Liver (tissue), 8 donors: ENCODE measurements at regions not wholly inside any gene's neighbourhood (a gene's known extent, or its start where the extent isn't known, plus 50 kb on each side); places are given as distances from the start of the nearest gene placed in this dataset.

Experiments used
- DNase-seq: peaks from one replicate; pipeline ENCODE4 v3.0.0-alpha.2; 2017; ENCODE audit warnings: low spot score
- H3K27ac ChIP-seq, 2 donors: one replicate each; pipeline ENCODE4 v1.7.0; 2013; ENCODE audit warnings: inconsistent platforms in 2 of 2, low read length in 2 of 2, control low read depth in 1 of 2, low read depth in 1 of 2, mild to moderate bottlenecking in 1 of 2
- H3K27me3 ChIP-seq, 4 donors: one replicate each; pipeline versions ENCODE4 v1.6.1 to v1.7.0; 2013; ENCODE audit warnings: low read length in 3 of 4, inconsistent platforms in 1 of 4, mild to moderate bottlenecking in 1 of 4, moderate library complexity in 1 of 4; ENCODE audit not compliant: control insufficient read depth in 4 of 4, insufficient read depth in 4 of 4
- H3K36me3 ChIP-seq, 4 donors: one replicate each; pipeline versions ENCODE4 v1.6.1 to v1.7.0; 2013; ENCODE audit warnings: low read length in 3 of 4, mild to moderate bottlenecking in 3 of 4, low read depth in 1 of 4, moderate library complexity in 1 of 4; ENCODE audit not compliant: control insufficient read depth in 4 of 4, insufficient read depth in 3 of 4
- H3K4me1 ChIP-seq, 4 donors: one replicate each; pipeline versions ENCODE4 v1.6.1 to v1.7.0; 2013; ENCODE audit warnings: low read length in 3 of 4, mild to moderate bottlenecking in 3 of 4, moderate library complexity in 1 of 4; ENCODE audit not compliant: control insufficient read depth in 4 of 4, insufficient read depth in 4 of 4
- H3K4me3 ChIP-seq, 3 donors: one replicate each; pipeline versions ENCODE4 v1.6.1 to v1.7.0; 2013; ENCODE audit warnings: low read length in 3 of 3, control low read depth in 1 of 3, low read depth in 1 of 3, mild to moderate bottlenecking in 1 of 3
- H3K9ac ChIP-seq, 2 donors: one replicate each; pipeline ENCODE4 v1.7.0; 2013; ENCODE audit warnings: low read length in 2 of 2, mild to moderate bottlenecking in 2 of 2, moderate library complexity in 2 of 2, control low read depth in 1 of 2, low read depth in 1 of 2
- H3K9me3 ChIP-seq, 4 donors: one replicate each; pipeline versions ENCODE4 v1.6.1 to v1.7.0; 2013; ENCODE audit warnings: low read length in 3 of 4; ENCODE audit not compliant: control insufficient read depth in 4 of 4
- FOXA2 ChIP-seq: IDR thresholded peaks from 2 replicates; pipeline ENCODE4 v1.6.1; 2016; ENCODE audit warnings: antibody characterized with exemption
- HNF4A ChIP-seq, 2 donors: conservative IDR thresholded peaks; 2 replicates each; pipeline ENCODE4 v1.6.1; 2016; ENCODE audit warnings: antibody characterized with exemption in 2 of 2, mild to moderate bottlenecking in 2 of 2
- HNF4G ChIP-seq: IDR thresholded peaks from 2 replicates; pipeline ENCODE4 v1.6.1; 2016; ENCODE audit warnings: antibody characterized with exemption
- MAX ChIP-seq: IDR thresholded peaks from 2 replicates; pipeline ENCODE4 v1.6.1; 2016; ENCODE audit warnings: antibody characterized with exemption
- NR2F2 ChIP-seq: IDR thresholded peaks from 2 replicates; pipeline ENCODE4 v1.6.1; 2016; ENCODE audit warnings: antibody characterized with exemption
- RAD21 ChIP-seq, 2 donors: IDR thresholded peaks; 2 replicates each; pipeline ENCODE4 v1.6.1; 2016; ENCODE audit warnings: antibody characterized with exemption in 2 of 2, mild to moderate bottlenecking in 2 of 2
- REST ChIP-seq: IDR thresholded peaks from 2 replicates; pipeline ENCODE4 v1.6.1; 2016; ENCODE audit warnings: antibody characterized with exemption, mild to moderate bottlenecking
- SP1 ChIP-seq: IDR thresholded peaks from 2 replicates; pipeline ENCODE4 v1.6.1; 2018; ENCODE audit warnings: antibody characterized with exemption, mild to moderate bottlenecking
- TAF1 ChIP-seq: conservative IDR thresholded peaks from 2 replicates; pipeline ENCODE4 v1.6.1; 2016; ENCODE audit warnings: antibody characterized with exemption, mild to moderate bottlenecking
- YY1 ChIP-seq: IDR thresholded peaks from 2 replicates; pipeline ENCODE4 v1.6.1; 2016; ENCODE audit warnings: antibody characterized with exemption, mild to moderate bottlenecking
- WGBS: extraction: QIAGEN DNeasy Blood & Tissue Kit; methylation state at CpG from one replicate; pipeline ENCODE4 v1.1.7; 2013; 5-methylcytosine and 5-hydroxymethylcytosine counted together
- TF ChIP-seq, protein P1 (sequence below): fragments of 150-350 bp; IDR thresholded peaks from 2 replicates; pipeline ENCODE4 v1.5.1; 2017; ENCODE audit warnings: improper control_type of control experiment, low read depth, low read length; ENCODE audit not compliant: missing input control
- TF ChIP-seq, protein P2 (sequence below): IDR thresholded peaks from 2 replicates; pipeline ENCODE4 v1.6.1; 2016; ENCODE audit warnings: antibody characterized with exemption
- TF ChIP-seq, protein P3 (sequence below): IDR thresholded peaks from 2 replicates; pipeline ENCODE4 v1.6.1; 2016; ENCODE audit warnings: antibody characterized with exemption
- donor health status: healthy.
- donor health status: healthy.
- donor health status: healthy.
- donor health status: healthy.
- donor health status: healthy.

GRCh38 chr13:111472559-111473460 lies 152.4 kb downstream of the TEX29 start:
- H3K9me3 ChIP-seq, result no peaks in the 10 kb centered on the region
- H3K36me3 ChIP-seq, result no peaks in the 10 kb centered on the region
- TF ChIP-seq YY1 (no peak), TAF1 (no peak), HNF4A (conservative IDR thresholded peaks at IDR 0.05) (no peak), RAD21 (IDR thresholded peaks at IDR 0.05) (no peak), MAX (no peak), REST (no peak), SP1 (no peak)
- TF ChIP-seq, protein P1, sequence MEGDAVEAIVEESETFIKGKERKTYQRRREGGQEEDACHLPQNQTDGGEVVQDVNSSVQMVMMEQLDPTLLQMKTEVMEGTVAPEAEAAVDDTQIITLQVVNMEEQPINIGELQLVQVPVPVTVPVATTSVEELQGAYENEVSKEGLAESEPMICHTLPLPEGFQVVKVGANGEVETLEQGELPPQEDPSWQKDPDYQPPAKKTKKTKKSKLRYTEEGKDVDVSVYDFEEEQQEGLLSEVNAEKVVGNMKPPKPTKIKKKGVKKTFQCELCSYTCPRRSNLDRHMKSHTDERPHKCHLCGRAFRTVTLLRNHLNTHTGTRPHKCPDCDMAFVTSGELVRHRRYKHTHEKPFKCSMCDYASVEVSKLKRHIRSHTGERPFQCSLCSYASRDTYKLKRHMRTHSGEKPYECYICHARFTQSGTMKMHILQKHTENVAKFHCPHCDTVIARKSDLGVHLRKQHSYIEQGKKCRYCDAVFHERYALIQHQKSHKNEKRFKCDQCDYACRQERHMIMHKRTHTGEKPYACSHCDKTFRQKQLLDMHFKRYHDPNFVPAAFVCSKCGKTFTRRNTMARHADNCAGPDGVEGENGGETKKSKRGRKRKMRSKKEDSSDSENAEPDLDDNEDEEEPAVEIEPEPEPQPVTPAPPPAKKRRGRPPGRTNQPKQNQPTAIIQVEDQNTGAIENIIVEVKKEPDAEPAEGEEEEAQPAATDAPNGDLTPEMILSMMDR, result no peak
- TF ChIP-seq, protein P2, sequence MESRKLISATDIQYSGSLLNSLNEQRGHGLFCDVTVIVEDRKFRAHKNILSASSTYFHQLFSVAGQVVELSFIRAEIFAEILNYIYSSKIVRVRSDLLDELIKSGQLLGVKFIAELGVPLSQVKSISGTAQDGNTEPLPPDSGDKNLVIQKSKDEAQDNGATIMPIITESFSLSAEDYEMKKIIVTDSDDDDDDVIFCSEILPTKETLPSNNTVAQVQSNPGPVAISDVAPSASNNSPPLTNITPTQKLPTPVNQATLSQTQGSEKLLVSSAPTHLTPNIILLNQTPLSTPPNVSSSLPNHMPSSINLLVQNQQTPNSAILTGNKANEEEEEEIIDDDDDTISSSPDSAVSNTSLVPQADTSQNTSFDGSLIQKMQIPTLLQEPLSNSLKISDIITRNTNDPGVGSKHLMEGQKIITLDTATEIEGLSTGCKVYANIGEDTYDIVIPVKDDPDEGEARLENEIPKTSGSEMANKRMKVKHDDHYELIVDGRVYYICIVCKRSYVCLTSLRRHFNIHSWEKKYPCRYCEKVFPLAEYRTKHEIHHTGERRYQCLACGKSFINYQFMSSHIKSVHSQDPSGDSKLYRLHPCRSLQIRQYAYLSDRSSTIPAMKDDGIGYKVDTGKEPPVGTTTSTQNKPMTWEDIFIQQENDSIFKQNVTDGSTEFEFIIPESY, result no peak
- no peaks in the 10 kb centered on the region for H3K4me1 ChIP-seq
- peaks cover 0 to 2% (median 0%) of the 10 kb centered on the region in 4 donors for H3K27me3 ChIP-seq
- no peak for DNase-seq
- H3K4me3 ChIP-seq, result no peak overlapping the region
- 73% methylated on average over 19 of the region's 19 CpGs for WGBS
- H3K9ac ChIP-seq, result no peak overlapping the region
- H3K27ac ChIP-seq, result no peak overlapping the region

DNA sequence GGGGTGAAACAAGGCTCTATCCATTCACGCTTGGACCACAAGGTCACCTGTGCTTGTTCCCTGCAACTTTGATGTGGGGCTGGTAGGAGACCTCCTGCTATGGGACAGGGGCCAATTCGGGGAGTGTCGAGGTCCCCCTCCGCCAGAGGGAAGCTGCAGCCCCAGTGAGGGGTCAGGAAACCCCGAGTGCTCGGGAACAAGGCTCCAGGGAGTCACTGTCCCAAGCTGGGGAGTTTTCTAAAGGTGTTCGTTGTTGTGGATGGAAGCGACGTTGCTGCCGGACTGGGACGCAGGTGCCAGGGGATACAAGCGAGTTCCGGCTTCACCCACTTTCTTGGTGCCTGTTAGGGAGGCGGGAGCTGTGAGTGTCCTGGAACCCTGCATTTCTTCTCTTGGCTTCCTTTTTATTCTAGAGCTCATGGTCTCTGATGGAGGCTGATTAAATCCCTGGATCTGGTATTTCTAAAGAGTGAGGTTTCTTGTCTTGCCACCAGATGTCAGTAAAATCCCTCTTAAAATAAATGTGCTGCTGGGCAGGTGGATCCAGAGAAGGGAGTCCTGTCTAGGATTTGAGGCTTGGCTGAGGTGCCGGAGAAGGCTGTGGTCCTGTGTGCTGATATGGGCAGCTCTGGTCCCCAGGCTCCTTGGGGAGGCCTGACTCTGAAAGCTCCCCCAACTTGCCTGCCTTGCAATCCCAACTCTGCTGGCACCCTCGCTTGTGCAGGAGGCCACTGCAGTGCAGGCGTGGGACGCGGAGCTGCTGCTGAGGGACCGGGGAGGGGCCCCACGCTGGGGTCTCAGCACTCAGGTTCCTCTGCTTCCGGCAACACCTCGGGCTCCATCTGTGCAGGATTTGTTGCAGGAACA lies 153.9 kb downstream of the TEX29 start:
- Histone ChIP-seq H3K27ac (no peak overlapping the region), H3K9me3 (no peaks in the 10 kb centered on the region), H3K4me3 (no peak overlapping the region), H3K36me3 (no peaks in the 10 kb centered on the region), H3K4me1 (no peaks in the 10 kb centered on the region), H3K9ac (no peak overlapping the region), H3K27me3 (peaks cover 0 to 2% (median 0%) of the 10 kb centered on the region in 4 donors)
- 65% methylated on average over 23 of the region's 23 CpGs for WGBS
- no peak for DNase-seq
- no peak for TF ChIP-seq SP1
- TF ChIP-seq REST, result no peak
- TF ChIP-seq NR2F2, result no peak
- no peak for TF ChIP-seq TAF1
- TF ChIP-seq, protein P1, result peak; percentile 75
- TF ChIP-seq, protein P3, sequence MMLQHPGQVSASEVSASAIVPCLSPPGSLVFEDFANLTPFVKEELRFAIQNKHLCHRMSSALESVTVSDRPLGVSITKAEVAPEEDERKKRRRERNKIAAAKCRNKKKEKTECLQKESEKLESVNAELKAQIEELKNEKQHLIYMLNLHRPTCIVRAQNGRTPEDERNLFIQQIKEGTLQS, result no peak
- no peak for TF ChIP-seq HNF4G
- TF ChIP-seq YY1, result no peak
- no peak for TF ChIP-seq MAX
- TF ChIP-seq HNF4A (conservative IDR thresholded peaks at IDR 0.05), result no peak
- no peak for TF ChIP-seq FOXA2
